Frontal cortex (tissue), 3 donors: ENCODE measurements at regions not wholly inside any gene's neighbourhood (a gene's known extent, or its start where the extent isn't known, plus 50 kb on each side); places are given as distances from the start of the nearest gene placed in this dataset.

Experiments used
- DNase-seq, 2 donors: peaks; one replicate each; pipeline ENCODE4 v3.0.0; 2012; ENCODE audit warnings: low spot score in 2 of 2
- FAIRE-seq: peaks from 2 replicates; lab custom pipeline; 2012; peaks lifted over from hg19 to GRCh38; lab: Jason Lieb, UNC
- donor health status: control.
- donor health status: control.
- donor health status: control.

- DNase-seq (no peak), FAIRE-seq (no peak)
Observed at GRCh38 chr4:24252121-24252520, 332.2 kb downstream of the DHX15 start.

- no peak for FAIRE-seq
- DNase-seq = no peak
Observed at GRCh38 chr4:24251589-24251988, 332.8 kb downstream of the DHX15 start.

GRCh38 chr4:24249972-24250371, 334.4 kb downstream of the DHX15 start:
- FAIRE-seq (no peak), DNase-seq (no peak)

- FAIRE-seq = no peak
- peak in 1 of 2 donors; percentile 20 for DNase-seq
Observed at GRCh38 chr4:24248674-24249630, 335.4 kb downstream of the DHX15 start.

- FAIRE-seq = no peak
- no peak for DNase-seq
Observed at GRCh38 chr4:24245491-24245820, 338.9 kb downstream of the DHX15 start.

- no peak for DNase-seq
- no peak for FAIRE-seq
Observed at GRCh38 chr4:24244663-24245490, 339.5 kb downstream of the DHX15 start.

GRCh38 chr4:24243641-24244040, 340.7 kb downstream of the DHX15 start:
- DNase-seq (no peak), FAIRE-seq (no peak)

GRCh38 chr4:24241511-24241910, 342.8 kb downstream of the DHX15 start:
- FAIRE-seq = no peak
- DNase-seq = no peak

- FAIRE-seq = no peak
- no peak for DNase-seq
Observed at GRCh38 chr4:24240655-24241054, 343.7 kb downstream of the DHX15 start.

- FAIRE-seq (no peak), DNase-seq (no peak)
Observed at GRCh38 chr4:24237709-24238108, 346.6 kb downstream of the DHX15 start.

- DNase-seq (no peak), FAIRE-seq (no peak)
Observed at GRCh38 chr4:24236532-24236931, 346.7 kb upstream of the PPARGC1A start.

- DNase-seq (no peak), FAIRE-seq (no peak)
Observed at GRCh38 chr4:24236120-24236519, 346.3 kb upstream of the PPARGC1A start.

GRCh38 chr4:24235618-24236017, 345.8 kb upstream of the PPARGC1A start:
- no peak for FAIRE-seq
- no peak for DNase-seq

- DNase-seq (no peak), FAIRE-seq (no peak)
Observed at GRCh38 chr4:24234288-24234848, 344.5 kb upstream of the PPARGC1A start.

- no peak for DNase-seq
Observed at GRCh38 chr4:24230955-24231354, 341.1 kb upstream of the PPARGC1A start.

GRCh38 chr4:24229978-24230377, 340.1 kb upstream of the PPARGC1A start:
- FAIRE-seq (no peak), DNase-seq (no peak)

More at GRCh38 chr4:24230955-24231354, 341.1 kb upstream of the PPARGC1A start:
- FAIRE-seq = no peak

GRCh38 chr4:24228692-24229091, 338.8 kb upstream of the PPARGC1A start:
- FAIRE-seq = no peak
- DNase-seq = no peak

GRCh38 chr4:24226667-24227066, 336.8 kb upstream of the PPARGC1A start:
- no peak for DNase-seq
- FAIRE-seq = no peak

GRCh38 chr4:24226023-24226422, 336.2 kb upstream of the PPARGC1A start:
- no peak for FAIRE-seq

GRCh38 chr4:24224446-24224845, 334.6 kb upstream of the PPARGC1A start:
- DNase-seq (no peak), FAIRE-seq (no peak)

More at GRCh38 chr4:24226023-24226422, 336.2 kb upstream of the PPARGC1A start:
- DNase-seq = no peak

- no peak for FAIRE-seq
- DNase-seq = no peak
Observed at GRCh38 chr4:24219209-24219608, 329.4 kb upstream of the PPARGC1A start.
